Activated T-cell treated with anti-CD3 and anti-CD28 coated beads for 48 hours (primary cell): ENCODE measurements at regions not wholly inside any gene's neighbourhood (a gene's known extent, or its start where the extent isn't known, plus 50 kb on each side); places are given as distances from the start of the nearest gene placed in this dataset.
"Not testable (repeated sequence)": the region's sequence is repeated elsewhere in the genome, so short reads cannot be mapped to it uniquely, and the experiment has no call there.

Experiments
- DNase-seq: peaks from one replicate; pipeline ENCODE4 v3.0.0-alpha.2; 2020; ENCODE audit warnings: low read depth

DNA sequence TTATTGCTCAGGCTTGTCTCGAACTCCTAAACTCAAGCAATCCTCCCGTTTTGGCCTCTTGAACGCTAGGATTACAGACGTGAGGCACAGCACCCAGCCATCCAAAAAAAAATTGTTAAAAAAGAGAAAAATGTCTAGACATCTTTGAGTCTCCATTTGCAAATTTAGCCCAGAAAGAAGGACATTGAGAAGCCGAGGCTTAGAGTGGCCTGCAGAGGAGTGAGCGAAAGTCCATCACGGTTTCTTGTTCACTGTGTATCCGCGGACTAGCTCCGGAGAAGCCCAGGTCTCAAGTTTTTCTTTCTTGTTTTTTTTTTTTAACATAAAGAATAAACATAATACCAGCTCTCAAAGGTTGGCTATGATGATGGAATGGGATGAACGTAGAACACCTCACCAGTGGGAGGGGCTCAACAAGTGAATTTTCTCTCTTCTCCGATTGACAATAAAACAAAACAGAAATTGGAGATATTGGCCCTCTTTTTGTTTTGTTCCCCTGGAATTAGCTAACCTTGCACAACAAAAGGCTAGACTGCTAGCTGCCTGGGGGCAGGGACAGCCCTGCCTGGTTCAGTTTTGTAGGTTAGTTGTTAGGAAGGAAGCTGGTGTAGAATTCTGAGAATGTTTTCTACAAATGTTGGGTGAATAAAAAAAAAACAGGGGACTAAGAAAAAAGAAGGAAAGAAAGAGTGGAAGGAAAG lies 163.4 kb downstream of the MYCN start:
- DNase-seq = no peak

DNA sequence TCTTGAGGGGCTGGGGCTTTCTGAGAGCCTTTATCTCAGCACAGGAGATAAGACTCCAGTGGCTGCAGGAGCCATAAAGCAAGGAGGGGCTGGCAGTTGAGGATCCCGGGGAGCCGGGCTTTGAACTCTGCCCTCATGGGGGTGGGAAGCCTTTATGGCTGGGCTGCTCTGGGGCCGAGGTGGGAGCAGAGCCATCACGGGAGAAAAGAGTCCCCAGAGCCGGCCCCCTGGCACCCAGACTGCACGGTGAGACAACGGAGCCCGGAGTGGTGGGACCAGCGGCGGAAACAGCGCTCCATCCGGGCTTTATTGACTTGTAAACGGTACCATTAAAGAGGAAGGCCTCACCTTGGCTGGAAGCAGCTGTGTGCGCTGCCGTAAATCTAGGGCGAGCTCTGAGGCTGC lies 162.6 kb downstream of the MYCN start:
- DNase-seq = no peak

DNA sequence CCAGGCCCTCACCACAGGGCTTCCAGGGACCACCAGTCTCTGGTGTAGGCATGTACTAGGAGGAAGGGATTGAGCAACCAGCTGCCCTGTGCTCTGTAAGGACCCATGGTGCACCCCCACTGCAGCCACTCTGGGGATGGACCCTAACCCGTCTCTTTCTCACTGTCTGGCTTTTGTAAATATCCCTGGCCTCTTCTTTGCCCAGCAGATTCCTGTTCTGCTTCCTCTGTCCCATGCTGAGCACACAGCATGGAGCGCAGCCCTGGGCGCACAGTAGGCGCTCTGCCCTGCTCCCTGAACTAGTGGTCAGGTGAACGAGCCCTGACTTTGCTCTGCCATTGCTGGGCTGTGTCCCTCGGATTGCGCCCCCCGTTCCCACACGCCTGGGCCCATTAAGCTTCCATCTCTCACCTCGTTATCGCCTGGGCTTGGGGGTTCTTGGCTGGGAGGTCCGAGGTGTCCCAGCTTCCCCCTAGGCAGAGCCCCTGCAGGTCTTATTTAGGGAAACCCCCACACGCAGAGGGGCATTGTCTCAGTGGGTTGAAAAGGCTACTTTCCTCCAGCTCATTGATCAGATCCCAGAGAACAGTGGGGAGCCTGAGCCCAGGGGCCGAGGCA lies 162.1 kb downstream of the MYCN start:
- no peak for DNase-seq

- no peak for DNase-seq
These were observed 160.8 kb downstream of the MYCN start for GRCh38 chr2:16101196-16101595.

GRCh38 chr2:16100006-16100405 lies 159.7 kb downstream of the MYCN start:
- DNase-seq = no peak

- DNase-seq = no peak
These were observed 159.0 kb downstream of the MYCN start for GRCh38 chr2:16099326-16099725.

DNA sequence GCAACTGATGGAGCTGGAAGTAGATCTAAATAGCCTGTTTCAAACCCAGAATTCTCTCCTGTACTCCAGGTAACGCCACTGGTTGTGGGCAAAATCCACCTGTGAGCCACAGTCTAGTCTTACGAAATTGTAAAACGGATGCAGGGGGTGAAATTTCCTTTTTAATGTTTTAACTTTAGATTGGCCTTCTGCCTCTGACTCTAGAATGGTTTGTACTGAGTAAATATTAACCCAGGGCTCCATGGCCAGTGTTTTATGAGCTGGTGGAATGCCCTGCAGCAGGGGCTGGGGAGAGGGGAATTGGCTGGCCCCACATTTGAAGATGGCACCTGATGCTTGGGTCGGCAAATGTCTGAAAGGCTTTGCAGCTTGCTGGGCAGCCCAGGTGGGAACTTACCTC lies 156.6 kb downstream of the MYCN start:
- no peak for DNase-seq

DNA sequence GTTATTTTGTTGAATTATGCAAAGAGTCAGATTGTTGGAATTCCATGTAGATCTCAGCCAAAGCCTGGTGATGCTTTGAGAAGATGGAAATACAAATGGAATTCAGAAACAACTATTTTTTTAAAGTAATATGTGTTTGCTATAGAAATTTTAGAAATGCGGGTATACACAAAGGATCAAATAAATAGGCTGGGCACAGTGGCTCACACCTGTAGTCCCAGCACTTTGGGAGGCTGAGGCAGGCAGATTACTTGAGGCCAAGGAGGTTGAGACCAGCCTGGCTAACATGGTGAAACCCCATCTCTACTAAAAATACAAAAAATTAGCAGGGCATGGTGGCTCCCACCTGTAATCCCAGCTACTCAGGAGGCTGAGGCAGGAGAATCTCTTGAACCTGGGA lies 155.1 kb downstream of the MYCN start:
- DNase-seq = not testable (repeated sequence)

GRCh38 chr2:16094811-16095210 lies 154.5 kb downstream of the MYCN start:
- no peak for DNase-seq

DNA sequence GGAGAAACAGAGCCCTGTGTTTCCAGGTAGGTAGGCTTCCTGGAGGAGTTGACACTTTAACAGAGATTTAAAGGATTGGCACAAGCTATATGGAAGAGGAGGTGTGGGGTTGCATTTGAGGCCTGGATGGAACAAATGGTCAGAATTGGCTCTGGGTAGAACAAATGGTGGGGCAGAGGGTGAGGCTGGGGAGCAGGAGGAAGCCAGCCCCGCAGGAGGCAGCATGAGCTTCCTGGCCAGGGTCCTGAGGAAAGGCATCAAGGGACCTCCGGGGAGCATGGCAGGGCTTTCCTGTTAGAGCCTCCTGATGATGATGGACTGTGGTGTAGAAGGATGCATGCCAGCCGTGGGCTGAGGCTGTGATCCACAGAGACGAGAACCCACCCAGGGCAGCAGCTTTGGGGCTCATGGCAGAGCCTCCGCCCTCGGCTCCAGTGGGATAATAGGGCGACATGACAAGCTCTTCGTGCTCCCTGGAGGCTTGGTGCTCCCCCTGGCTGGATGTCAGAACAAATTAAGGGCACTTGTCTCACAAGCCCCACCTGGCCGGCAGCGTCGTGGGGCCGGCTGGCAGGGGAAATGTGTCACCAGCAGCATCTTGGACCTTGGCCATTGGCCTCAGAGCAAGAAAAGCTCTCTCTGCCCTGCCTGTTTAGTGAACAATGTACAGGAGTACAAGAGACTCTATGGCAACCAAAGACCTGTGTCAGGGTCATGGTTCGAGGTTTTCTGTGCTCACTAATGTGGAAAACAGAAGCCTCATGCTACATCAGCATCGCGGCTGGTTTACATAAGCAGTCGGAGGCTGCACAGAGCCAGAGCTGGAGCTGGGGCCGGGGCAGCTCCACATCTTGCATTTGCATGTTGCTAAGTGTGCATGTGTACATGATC lies 153.5 kb downstream of the MYCN start:
- DNase-seq = no peak

DNA sequence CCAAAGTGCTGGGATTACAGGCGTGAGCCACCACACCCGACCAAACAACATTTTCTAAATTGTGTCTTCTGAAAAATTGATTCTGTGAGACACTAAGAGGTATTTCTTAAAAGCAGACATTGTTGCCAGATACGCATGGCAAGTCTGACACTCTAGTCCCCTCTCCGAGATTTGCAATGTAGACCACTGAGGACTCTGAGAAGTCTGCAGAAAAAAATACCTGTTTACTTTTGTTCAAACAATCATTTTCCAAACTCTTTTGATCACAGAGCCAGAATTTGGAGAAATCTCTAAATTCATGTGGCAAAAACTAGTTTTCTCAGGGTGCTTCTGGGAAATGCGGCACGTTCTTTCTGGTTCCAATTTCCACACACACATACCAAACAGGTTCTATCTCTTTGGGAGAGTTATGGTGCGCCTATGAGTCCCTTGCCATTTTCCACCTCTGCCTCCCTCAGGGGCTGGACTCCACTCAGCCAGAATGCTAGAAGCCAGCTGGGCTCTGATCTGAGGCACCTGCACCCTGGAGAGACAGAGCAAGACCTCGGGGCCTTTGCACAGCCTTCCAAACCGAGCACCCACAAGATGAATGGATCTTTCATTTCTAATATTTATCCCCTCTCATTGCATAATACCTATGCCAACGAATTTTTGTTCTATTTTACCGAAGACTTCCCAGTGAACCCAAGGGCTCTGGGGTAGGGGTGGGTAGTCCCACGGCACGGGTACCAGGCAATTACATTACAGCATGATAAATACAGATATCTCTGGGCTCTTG lies 152.7 kb downstream of the MYCN start:
- DNase-seq = no peak

GRCh38 chr2:16091576-16092282 lies 151.4 kb downstream of the MYCN start:
- no peak for DNase-seq

DNA sequence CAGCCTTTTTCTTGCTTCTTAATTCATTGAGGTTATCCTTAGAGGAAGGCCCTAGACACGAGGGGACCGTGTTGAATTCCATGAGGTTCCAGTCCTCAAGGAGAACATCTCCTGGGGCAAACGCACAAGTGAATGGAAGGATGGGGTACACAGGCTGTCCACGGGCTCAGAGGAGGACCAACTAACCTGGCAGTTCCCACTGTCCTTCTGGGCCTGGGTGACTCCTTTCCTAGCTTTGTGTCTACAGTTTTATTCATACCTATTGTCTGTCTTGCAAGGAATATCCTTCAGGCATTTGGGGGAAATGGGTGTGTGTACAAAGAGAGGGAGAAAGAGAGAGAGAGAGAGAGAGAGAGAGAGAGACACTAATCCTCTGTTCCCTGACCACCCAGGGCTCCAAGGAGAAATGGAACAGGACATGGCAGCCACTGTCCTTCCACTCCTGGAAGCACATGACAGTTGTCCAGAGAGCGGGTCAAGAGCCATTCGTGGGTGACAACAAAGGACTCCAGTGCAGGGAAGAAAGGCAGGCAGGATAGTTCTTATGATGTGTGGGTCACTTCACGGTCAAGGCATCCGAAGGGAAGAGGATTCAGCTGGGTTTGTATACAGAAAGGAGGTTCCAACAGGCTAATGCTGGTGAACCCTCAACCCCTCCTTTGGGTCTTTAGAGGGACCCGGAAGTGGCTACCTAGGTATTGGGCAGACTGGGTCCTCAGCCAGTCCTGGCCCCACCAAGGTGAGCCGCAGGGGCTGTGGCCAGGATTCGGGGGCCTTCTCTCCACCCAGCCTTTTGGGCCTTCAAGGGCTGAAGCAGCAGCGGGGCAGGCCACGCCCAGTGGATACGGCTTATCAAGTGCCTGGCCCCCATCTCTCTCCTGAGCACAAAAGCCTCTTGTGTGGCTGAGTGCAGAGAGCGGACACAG lies 150.6 kb downstream of the MYCN start:
- DNase-seq = no peak

DNA sequence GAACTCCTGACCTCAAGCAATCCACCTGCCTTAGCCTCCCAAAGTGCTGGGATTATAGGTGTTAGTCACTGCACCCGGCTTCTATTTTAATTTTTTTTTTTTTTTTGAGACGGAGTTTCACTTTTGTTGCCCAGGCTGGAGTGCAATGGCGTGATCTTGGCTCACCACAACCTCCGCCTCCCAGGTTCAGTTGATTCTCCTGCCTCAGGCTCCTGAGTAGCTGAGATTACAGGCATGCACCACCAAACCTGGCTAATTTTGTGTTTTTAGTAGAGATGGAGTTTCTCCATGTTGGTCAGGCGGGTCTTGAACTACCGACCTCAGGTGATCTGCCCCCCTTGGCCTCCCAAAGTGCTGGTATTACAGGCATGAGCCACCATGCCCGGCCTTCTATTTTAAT lies 149.1 kb downstream of the MYCN start:
- DNase-seq = not testable (repeated sequence)

DNA sequence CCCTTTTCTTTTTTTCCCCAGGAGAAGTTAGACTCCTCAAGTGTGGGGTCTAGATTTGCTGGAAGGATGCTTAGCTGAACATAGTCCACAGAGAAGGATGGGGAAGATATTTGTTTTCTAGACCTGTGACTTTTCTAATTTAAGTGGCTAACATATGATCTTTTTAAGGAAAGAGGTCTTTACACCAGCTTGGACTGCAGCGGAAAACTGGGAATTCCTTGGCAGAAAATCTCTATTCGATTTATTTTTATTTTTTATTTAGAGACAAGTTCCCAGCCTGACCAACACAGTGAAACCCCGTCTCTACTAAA lies 148.4 kb downstream of the MYCN start:
- no peak for DNase-seq

- DNase-seq = no peak
These were observed 147.9 kb downstream of the MYCN start for GRCh38 chr2:16088035-16088801.

DNA sequence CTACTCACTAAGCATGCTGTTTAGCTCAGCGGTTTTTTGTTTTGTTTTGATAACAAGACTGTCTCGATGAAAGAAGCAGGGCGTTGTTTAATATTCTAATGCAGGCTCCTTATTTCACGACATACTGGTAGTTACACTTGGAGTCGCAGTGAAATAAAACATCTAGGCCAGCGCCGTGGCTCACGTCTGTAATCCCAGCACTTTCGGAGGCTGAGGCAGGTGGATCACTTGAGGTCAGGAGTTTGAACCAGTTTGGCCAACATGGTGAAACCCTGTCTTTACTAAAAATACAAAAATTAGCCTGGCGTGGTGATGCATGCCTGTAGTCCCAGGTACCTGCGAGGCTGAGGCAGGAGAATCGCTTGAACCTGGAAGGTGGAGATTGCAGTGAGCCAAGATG lies 145.8 kb downstream of the MYCN start:
- DNase-seq = not testable (repeated sequence)

- no peak for DNase-seq
These were observed 144.7 kb downstream of the MYCN start for GRCh38 chr2:16085073-16085472.

GRCh38 chr2:16084274-16084673 lies 143.9 kb downstream of the MYCN start:
- no peak for DNase-seq

GRCh38 chr2:16082276-16082675 lies 141.9 kb downstream of the MYCN start:
- no peak for DNase-seq
